ENCODE measurements at regions not wholly inside any gene's neighbourhood (a gene's known extent, or its start where the extent isn't known, plus 50 kb on each side); places are given as distances from the start of the nearest gene placed in this dataset.
"Not testable (repeated sequence)": the region's sequence is repeated elsewhere in the genome, so short reads cannot be mapped to it uniquely, and the experiment has no call there.

GRCh38 chr2:111346018-111346930 lies 225.6 kb downstream of the BCL2L11 start:
- TF ChIP-seq POLR2AphosphoS5 (IDR thresholded peaks at IDR 0.05; ENCODE audit: low read depth, low read length); CBX3 (IDR thresholded peaks at IDR 0.05; ENCODE audit: low read depth); YY1 (IDR thresholded peaks at IDR 0.05; ENCODE audit: extremely low read depth, insufficient replicate concordance, low read depth, low read length); POLR2A (IDR thresholded peaks at IDR 0.05; ENCODE audit: borderline replicate concordance, extremely low read depth, insufficient read depth, insufficient read length): not testable (repeated sequence)
- TF ChIP-seq, protein P1, sequence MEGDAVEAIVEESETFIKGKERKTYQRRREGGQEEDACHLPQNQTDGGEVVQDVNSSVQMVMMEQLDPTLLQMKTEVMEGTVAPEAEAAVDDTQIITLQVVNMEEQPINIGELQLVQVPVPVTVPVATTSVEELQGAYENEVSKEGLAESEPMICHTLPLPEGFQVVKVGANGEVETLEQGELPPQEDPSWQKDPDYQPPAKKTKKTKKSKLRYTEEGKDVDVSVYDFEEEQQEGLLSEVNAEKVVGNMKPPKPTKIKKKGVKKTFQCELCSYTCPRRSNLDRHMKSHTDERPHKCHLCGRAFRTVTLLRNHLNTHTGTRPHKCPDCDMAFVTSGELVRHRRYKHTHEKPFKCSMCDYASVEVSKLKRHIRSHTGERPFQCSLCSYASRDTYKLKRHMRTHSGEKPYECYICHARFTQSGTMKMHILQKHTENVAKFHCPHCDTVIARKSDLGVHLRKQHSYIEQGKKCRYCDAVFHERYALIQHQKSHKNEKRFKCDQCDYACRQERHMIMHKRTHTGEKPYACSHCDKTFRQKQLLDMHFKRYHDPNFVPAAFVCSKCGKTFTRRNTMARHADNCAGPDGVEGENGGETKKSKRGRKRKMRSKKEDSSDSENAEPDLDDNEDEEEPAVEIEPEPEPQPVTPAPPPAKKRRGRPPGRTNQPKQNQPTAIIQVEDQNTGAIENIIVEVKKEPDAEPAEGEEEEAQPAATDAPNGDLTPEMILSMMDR (IDR thresholded peaks at IDR 0.05 in 2 of 3, conservative IDR thresholded peaks at IDR 0.05 in 1 of 3; ENCODE audit: borderline replicate concordance in 1 of 3, insufficient read depth in 1 of 3, low read depth in 2 of 3, low read length in 2 of 3): not testable (repeated sequence)

All from HCT116 (cell line).